ENCODE measurements at regions not wholly inside any gene's neighbourhood (a gene's known extent, or its start where the extent isn't known, plus 50 kb on each side); places are given as distances from the start of the nearest gene placed in this dataset.

GRCh38 chr1:238027366-238027765, 136.6 kb upstream of the ZP4 start:
- Histone ChIP-seq H3K4me3 (no peak overlapping the region), H3K4me1 (no peaks in the 10 kb centered on the region), H3K9me3 (no peaks in the 10 kb centered on the region), H3K36me3 (no peaks in the 10 kb centered on the region), H3K27me3 (no peaks in the 10 kb centered on the region), H3K27ac (no peak overlapping the region)
- DNase-seq = no peak
- TF ChIP-seq CTCF (IDR thresholded peaks at IDR 0.05) = no peak

GRCh38 chr1:238023137-238023536, 132.4 kb upstream of the ZP4 start:
- Histone ChIP-seq H3K4me1 (no peaks in the 10 kb centered on the region), H3K27ac (no peak overlapping the region), H3K9me3 (no peaks in the 10 kb centered on the region), H3K27me3 (no peaks in the 10 kb centered on the region), H3K4me3 (no peak overlapping the region), H3K36me3 (no peaks in the 10 kb centered on the region)
- TF ChIP-seq CTCF (IDR thresholded peaks at IDR 0.05) (no peak), POLR2A (IDR thresholded peaks at IDR 0.05) (no peak)
- no peak for DNase-seq

GRCh38 chr1:238018214-238018613, 127.5 kb upstream of the ZP4 start:
- no peak for DNase-seq
- TF ChIP-seq CTCF (IDR thresholded peaks at IDR 0.05) (no peak), POLR2A (IDR thresholded peaks at IDR 0.05) (no peak)
- no peaks in the 10 kb centered on the region for H3K27me3 ChIP-seq
- H3K36me3 ChIP-seq = no peaks in the 10 kb centered on the region
- no peaks in the 10 kb centered on the region for H3K9me3 ChIP-seq
- H3K4me3 ChIP-seq = no peak overlapping the region
- no peaks in the 10 kb centered on the region for H3K4me1 ChIP-seq
- H3K27ac ChIP-seq = no peak overlapping the region

GRCh38 chr1:238006779-238007178, 116.1 kb upstream of the ZP4 start:
- DNase-seq = no peak
- Histone ChIP-seq H3K9me3 (no peaks in the 10 kb centered on the region), H3K4me3 (no peak overlapping the region), H3K4me1 (no peaks in the 10 kb centered on the region), H3K27ac (no peak overlapping the region), H3K27me3 (no peaks in the 10 kb centered on the region), H3K36me3 (no peaks in the 10 kb centered on the region)
- no peak for TF ChIP-seq CTCF (IDR thresholded peaks at IDR 0.05)

GRCh38 chr1:238005116-238005515, 114.4 kb upstream of the ZP4 start:
- DNase-seq = no peak
- TF ChIP-seq CTCF (IDR thresholded peaks at IDR 0.05) = no peak
- TF ChIP-seq POLR2A (IDR thresholded peaks at IDR 0.05) = no peak
- no peaks in the 10 kb centered on the region for H3K36me3 ChIP-seq
- H3K27me3 ChIP-seq = no peaks in the 10 kb centered on the region
- H3K4me1 ChIP-seq = no peaks in the 10 kb centered on the region
- no peak overlapping the region for H3K4me3 ChIP-seq
- H3K9me3 ChIP-seq = no peaks in the 10 kb centered on the region
- no peak overlapping the region for H3K27ac ChIP-seq

GRCh38 chr1:238001818-238002217, 111.1 kb upstream of the ZP4 start:
- H3K4me1 ChIP-seq = no peaks in the 10 kb centered on the region
- no peaks in the 10 kb centered on the region for H3K27me3 ChIP-seq
- H3K9me3 ChIP-seq = no peaks in the 10 kb centered on the region
- TF ChIP-seq POLR2A (IDR thresholded peaks at IDR 0.05) (no peak), CTCF (IDR thresholded peaks at IDR 0.05) (no peak)
- DNase-seq = no peak
- no peak overlapping the region for H3K27ac ChIP-seq
- no peaks in the 10 kb centered on the region for H3K36me3 ChIP-seq
- no peak overlapping the region for H3K4me3 ChIP-seq
